LNCaP clone FGC (cell line): ENCODE measurements at regions not wholly inside any gene's neighbourhood (a gene's known extent, or its start where the extent isn't known, plus 50 kb on each side); places are given as distances from the start of the nearest gene placed in this dataset.

ENCODE experiments used
- DNase-seq: peaks from one replicate; pipeline ENCODE4 v3.0.0-alpha.2; 2011; ENCODE audit warnings: low read depth
- H3K4me3 ChIP-seq: 2 replicates; pipeline ENCODE4 v1.5.1; 2011; ENCODE audit warnings: mild to moderate bottlenecking, low read depth, low read length, control low read depth
- TF ChIP-seq, protein P1 (sequence below): IDR thresholded peaks from 2 replicates; pipeline ENCODE4 v1.5.1; 2012; ENCODE audit warnings: mild to moderate bottlenecking; ENCODE audit not compliant: control insufficient read depth, insufficient read depth; ENCODE audit errors: extremely low read depth

DNA sequence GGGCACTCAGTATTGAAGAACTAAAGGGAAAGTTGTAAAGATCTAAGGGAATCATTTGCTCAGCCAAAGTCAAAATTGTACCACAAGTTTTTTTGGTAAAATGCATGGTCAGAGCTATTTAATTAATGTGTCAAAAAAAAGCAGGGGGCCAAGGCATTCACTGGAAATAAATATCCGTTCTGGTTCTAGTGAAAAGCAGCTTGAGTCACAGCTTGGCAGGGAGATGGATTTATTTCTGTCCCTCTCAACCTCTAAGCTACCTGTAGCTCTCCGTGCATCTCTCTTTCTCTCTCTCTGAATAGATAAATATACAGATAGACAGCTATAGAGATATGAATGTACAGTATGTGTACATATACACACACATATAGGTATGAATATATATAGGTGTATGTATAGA is 554.4 kb upstream of the TMEM132C start:
- TF ChIP-seq, protein P1, sequence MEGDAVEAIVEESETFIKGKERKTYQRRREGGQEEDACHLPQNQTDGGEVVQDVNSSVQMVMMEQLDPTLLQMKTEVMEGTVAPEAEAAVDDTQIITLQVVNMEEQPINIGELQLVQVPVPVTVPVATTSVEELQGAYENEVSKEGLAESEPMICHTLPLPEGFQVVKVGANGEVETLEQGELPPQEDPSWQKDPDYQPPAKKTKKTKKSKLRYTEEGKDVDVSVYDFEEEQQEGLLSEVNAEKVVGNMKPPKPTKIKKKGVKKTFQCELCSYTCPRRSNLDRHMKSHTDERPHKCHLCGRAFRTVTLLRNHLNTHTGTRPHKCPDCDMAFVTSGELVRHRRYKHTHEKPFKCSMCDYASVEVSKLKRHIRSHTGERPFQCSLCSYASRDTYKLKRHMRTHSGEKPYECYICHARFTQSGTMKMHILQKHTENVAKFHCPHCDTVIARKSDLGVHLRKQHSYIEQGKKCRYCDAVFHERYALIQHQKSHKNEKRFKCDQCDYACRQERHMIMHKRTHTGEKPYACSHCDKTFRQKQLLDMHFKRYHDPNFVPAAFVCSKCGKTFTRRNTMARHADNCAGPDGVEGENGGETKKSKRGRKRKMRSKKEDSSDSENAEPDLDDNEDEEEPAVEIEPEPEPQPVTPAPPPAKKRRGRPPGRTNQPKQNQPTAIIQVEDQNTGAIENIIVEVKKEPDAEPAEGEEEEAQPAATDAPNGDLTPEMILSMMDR: no peak
- DNase-seq: no peak
- H3K4me3 ChIP-seq: no peak overlapping the region

DNA sequence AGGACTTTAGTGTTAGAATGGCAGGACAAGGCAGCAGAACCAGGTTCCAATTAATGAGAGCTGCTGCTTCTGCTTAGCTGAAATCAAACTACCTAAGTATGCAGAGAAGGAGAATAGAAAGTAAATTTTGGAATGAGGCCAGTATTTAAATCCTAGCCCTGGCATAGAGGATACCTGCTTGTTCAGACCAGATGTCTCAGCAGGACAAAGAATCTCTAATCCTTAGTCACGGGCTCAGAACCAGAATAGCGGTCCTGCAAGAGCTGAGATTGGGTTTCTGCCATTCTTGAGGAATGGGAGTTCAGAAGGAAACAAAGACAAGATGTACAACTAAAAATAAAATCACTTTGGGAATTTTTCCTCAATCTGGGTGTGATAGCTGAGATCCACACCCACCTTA is 550.8 kb upstream of the TMEM132C start:
- TF ChIP-seq, protein P1: no peak
- DNase-seq: no peak
- no peak overlapping the region for H3K4me3 ChIP-seq

DNA sequence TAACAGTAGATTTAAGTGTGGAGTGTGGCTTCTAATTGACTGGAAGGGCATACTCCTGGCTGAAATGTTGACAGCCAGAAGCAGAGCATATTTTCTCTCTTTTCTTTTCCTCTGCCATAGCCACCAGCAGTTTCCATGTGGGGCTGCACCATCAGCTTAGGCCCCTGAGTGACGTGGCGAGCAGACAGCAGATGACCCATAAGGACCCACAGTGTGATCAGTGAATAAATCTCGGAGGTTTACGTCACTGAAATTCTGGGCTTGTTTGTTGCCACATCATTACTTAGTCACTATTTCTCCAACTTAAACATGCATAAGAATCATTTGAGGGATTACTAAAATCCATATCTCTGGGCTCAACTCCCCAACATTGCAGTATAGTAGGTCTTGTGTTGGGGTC is 549.7 kb upstream of the TMEM132C start:
- no peak for DNase-seq
- TF ChIP-seq, protein P1: no peak
- no peak overlapping the region for H3K4me3 ChIP-seq

DNA sequence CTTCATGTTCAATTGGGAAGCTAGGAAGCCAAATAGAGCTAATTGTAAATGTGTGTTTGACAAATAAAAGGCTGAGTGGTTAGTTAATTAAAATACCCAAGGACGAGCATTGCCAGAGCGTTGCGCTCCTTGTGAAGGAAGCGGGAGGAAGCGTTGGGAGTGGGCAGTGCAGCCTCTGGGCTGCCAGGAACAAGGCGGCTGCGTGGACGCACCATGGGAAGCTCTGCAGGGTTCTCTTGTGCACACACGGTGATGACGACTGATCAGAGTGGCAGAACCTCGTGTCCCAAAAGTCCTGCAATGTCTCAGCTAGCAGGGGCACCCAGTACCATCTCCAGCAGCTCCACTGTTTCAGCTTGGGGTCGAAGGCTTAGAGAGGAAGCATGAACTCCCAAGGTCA is 546.6 kb upstream of the TMEM132C start:
- TF ChIP-seq, protein P1: no peak
- DNase-seq: no peak
- no peak overlapping the region for H3K4me3 ChIP-seq

DNA sequence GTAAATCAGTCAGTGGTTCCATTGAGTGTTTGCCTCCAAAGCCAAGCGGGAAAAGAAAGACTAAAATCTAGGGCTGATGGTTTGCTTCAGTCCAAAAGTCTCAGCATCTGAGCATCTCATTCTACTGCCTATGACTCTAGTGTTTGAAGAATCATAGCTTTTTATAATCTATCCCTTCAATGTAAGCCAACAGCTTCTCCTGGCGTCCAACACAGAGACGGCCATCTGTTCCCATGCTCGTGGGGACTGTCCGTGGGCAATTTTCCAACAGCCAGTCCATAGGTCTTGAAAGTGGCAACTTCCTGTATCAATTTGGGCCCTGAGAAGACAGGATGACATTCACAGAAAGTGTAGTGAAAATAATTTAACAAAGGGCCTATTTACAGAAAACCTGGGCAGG is 544.4 kb upstream of the TMEM132C start:
- DNase-seq: no peak
- TF ChIP-seq, protein P1: no peak
- no peak overlapping the region for H3K4me3 ChIP-seq

DNA sequence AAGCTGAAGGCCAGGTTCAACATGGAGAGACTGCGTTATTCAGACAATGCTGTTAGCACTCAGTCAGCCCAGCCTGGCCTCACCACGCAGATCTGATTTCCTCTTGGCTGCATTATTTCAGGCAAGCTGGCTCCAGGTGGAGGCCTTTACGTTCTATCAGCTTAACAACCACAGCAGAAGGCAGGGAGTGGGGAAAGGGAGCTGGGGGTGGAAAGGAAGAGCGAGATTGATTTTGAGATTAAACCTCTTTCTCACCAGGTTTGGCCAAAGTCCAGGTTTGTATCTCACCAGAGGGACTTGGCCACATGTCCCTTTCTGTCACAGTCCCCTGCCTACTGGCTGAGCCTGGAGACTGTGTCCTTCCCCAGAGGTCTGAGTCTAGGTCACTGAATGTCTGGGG is 543.7 kb upstream of the TMEM132C start:
- no peak overlapping the region for H3K4me3 ChIP-seq
- TF ChIP-seq, protein P1: no peak
- DNase-seq: no peak

DNA sequence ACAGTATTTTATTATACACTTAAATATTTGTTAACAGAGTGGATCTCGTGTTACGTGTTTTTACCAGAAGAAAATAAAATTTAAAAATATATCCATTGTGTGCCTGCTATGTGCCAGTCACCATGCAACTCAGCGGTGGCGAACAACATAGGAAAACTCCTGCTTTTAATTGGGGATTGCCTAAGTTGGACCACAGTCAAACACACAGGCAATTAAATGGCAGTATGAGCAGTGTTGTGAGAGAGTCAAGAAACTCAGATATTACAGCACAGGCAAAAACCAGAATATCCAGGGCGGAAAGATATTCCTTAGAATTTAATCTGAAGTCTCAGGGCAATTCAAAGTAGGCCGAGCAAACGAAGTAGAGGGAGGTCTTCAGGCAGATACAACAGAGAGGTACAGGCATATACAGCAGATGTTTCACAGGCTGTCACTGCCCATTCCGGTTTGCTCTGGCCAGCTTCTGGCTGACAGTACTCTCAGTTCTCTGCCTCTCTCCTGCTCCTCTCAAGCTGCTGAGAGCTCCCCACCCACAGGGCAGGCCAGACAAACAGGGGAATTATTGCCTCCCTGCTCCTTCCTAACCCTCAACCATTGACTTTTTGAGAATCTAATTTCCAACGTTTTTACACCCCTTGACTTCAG is 540.2 kb upstream of the TMEM132C start:
- TF ChIP-seq, protein P1: no peak
- no peak for DNase-seq
- no peak overlapping the region for H3K4me3 ChIP-seq
